GM19372 (cell line): ENCODE measurements at regions not wholly inside any gene's neighbourhood (a gene's known extent, or its start where the extent isn't known, plus 50 kb on each side); places are given as distances from the start of the nearest gene placed in this dataset.
"Not testable (repeated sequence)": the region's sequence is repeated elsewhere in the genome, so short reads cannot be mapped to it uniquely, and the experiment has no call there.

Experiments used
- ATAC-seq: cut with Tn5 transposase; IDR thresholded peaks from one replicate; pipeline ENCODE4 v1.9.1; 2021; ENCODE audit warnings: mild to moderate bottlenecking, low read depth, moderate library complexity; ENCODE audit not compliant: unreplicated experiment

- no peak for ATAC-seq
Measured at GRCh38 chr12:58396239-58396638, 454.9 kb downstream of the ATP23 start.

DNA sequence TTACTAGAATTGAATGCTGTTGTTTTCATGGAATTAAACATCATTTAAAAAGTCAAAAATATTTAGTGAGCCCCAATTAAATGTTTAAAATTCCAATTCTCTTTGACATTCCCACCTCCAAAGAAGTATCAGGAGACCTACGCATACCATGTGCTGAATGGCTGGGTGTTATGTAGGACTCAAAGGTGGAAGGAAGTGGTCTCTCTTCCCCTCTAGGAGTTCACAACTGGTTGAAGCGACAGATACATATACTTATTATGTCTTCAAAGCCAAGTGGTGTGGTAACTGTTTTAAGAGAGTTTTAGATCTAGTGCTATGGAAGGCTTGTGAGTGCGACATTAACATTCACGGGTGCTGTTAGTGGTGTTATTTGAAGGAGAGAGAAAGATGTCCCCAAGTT, 464.0 kb downstream of the ATP23 start:
- no peak for ATAC-seq

GRCh38 chr12:58408516-58408915, 467.1 kb downstream of the ATP23 start:
- ATAC-seq = no peak

GRCh38 chr12:58412461-58413060, 471.2 kb downstream of the ATP23 start:
- no peak for ATAC-seq

- ATAC-seq = no peak
Measured at GRCh38 chr12:58413794-58414193, 472.4 kb downstream of the ATP23 start.

DNA sequence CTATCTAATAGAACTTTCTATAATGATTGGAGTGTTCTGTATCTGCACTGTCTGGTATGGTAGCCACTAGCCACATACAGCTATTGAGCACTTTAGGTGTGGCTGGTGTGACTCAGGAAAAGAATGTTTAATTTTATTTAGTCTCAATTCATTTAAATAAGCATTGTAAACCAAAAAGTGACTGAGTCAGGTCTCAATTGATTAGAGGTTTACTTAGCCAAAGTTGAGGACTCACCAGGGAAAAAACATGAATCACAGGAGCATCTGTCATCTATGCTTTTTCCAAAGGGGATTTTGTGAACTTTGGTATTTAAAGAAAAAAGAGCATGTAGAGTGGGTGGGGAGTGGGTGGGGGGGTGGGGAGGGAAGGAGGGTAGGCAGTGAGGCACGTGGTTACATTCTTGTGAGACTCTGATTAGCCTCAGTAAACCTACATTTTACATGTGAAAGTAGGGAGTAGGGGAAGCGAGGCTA, 473.1 kb downstream of the ATP23 start:
- no peak for ATAC-seq

- no peak for ATAC-seq
Measured at GRCh38 chr12:58415716-58416115, 474.3 kb downstream of the ATP23 start.

DNA sequence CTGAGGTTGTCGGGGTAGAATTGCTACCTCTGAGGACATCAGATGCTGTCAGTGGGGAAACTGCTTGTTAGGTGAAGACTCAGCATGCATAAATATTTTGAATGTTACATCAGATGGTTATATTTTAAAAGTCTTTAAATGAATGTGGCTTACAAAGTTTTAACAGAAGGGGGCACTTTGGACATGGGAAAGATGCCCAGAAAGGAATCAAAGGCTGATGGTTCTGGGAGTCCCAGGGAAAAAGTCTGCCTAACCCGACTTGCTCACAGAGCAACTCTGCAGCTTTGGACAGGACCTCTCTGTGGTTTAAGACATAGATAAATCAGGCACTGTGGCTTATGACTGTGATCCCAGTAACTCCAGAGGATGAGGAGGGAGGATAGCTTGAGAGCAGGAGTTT, 474.9 kb downstream of the ATP23 start:
- ATAC-seq = no peak

DNA sequence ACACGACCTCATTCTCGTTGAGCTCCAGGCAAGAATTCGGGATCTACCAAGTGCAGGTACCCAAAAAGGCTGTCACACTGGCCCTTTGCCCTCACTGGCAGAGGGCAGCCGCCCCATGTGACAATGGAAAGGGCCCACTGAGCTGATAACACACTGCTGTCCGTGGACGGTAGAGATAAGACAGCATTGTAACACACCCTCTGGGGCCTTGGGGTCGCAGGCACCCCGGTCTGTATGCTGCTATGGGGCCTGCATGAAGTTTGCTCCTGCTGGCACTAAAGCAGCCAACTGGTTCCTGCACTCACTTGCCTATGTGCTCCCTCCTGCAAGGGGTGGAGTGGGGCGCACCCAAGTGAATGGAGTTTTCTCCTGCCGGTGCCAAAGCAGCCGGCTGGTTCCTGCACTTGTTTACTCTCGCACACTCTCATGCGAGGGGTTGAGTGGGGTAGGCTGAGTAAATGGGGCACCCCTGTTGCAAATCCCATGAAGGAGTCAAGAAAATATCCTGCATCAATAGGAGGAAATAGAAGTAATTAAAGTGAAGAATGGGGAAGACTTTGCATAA, 477.9 kb downstream of the ATP23 start:
- ATAC-seq = no peak

DNA sequence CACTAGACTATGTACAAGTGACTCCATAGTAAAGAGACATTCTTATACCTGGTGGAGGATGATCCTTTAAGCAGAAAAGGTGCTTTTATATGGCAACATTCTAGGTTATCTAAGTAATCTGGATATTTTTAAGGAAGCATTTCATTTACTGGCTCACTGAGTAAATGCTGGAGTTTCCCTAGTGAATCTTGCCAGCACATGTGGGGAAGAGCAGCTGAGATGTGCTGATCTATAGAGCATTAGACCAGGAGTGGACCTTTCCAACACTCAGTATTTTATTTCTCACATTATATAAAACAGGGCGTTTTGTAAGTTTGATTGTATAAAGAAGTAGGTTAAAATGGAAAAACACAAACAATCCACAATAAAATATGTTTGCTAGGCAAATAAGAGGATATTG, 478.5 kb downstream of the ATP23 start:
- ATAC-seq = no peak

GRCh38 chr12:58420503-58420902, 479.1 kb downstream of the ATP23 start:
- ATAC-seq = no peak

DNA sequence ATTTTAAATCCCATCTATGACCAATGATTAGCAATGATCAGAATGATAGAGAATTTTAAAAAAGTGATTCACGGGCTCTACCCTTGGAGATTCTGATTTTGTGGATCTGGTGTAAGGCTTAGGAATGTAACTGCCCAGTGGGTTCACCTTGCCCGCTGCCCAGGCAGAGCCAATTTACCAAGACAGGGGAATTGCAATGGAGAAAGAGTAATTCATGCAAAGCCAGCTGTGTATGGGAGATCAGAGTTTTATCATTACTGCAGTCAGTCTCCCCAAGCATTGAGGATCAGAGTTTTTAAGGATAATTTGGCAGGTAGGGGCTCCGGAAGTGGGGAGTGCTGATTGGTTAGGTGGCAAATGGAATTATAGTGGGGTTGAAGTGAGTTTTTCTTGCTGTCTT, 480.6 kb downstream of the ATP23 start:
- no peak for ATAC-seq

- no peak for ATAC-seq
Measured at GRCh38 chr12:58424735-58425392, 483.5 kb downstream of the ATP23 start.

GRCh38 chr12:58425481-58426392, 484.4 kb downstream of the ATP23 start:
- peak; percentile 79 for ATAC-seq

GRCh38 chr12:58426437-58426836, 485.1 kb downstream of the ATP23 start:
- ATAC-seq = not testable (repeated sequence)

DNA sequence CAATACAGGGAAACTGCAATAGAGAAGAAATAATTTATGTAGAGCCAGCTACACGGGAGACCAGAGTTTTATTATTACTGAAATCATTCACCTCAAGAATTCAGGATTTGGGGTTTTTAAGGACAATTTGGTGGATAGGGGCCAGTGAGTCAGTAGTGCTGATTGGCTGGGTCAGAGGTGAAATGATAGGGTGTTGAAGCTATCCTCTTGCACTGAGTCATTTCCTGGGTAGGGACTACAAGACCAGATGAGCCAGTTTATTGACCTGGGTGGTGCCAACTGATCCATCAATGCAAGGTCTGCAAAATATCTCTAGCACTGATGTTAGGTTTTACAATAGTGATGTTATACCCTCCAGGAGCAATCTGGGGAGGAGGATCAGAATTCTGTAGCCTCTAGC, 486.3 kb downstream of the LRIG3 start:
- ATAC-seq = no peak

DNA sequence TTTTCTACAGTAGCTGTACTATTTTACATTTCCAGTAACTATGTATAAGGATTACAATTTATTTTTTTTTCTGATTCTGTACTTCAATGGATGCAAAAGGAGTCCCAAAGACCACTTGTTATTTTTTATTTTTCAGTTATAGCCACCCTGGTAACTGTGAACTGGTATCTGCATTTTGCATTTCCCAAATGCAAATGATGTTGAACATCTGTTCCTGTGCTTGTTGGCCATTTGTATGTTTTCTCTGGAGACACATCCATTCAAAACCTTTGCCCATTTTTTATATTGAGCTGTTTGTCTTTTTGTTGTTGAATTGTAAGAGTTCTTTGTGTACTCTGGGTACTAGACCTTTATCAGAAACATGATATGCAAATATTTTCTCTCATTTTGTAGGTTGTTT, 485.6 kb downstream of the LRIG3 start:
- no peak for ATAC-seq

GRCh38 chr12:58435647-58436046, 484.7 kb downstream of the LRIG3 start:
- ATAC-seq = no peak

DNA sequence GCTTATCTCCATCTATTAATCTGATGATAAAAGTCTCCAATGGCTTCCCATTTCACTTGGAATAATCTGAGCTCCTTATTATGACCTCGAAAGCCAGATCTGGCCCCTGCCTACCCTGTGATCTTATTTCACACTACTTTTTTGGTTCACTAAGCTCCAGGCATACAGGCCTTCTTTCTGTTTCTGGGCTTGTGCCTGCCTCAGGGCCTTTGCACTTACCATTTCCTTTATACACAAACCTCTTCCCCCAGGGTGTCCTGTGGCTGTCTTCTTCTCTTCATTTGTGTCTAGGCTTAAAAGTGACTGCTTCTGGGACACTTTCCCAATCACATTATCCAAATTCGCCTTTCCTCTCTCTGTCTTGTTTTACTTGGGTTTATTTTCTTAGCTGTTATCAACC, 478.8 kb downstream of the LRIG3 start:
- no peak for ATAC-seq

DNA sequence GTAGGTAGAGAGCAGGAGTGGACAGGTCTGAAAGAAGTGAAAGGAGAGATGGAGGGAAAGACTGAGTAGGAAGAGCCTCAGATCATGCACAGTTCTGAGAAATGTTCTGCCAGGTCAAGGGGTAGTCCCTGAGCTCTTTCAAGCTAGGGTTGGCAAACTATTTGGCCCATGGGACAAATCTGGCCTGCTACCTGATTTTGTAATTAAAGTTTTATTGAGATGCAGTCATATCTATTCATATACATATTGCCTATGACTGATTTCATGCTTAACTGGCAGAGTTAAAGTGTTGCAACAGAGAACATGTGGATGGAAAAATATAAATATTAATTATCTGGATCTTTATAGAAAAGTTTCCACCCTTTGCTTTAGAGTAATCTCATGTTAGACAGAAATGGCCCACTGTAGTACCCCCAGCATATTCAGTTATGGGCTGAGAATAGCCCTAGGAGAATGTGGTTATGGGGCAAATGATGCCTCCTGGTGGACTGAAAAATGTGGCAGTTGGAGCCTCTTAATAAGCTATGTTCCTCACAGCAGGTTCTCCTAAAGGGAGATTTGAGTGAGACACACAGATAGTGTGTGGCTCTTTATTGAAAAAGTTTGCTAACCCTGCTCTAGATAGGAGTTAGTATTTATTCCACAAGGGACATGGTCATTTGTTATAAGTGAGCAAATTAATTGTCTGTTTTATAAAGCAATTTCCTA, 476.9 kb downstream of the LRIG3 start:
- ATAC-seq = no peak
